GM12878 (cell line): ENCODE measurements at regions not wholly inside any gene's neighbourhood (a gene's known extent, or its start where the extent isn't known, plus 50 kb on each side); places are given as distances from the start of the nearest gene placed in this dataset.

Source experiments
- ATAC-seq: fragments of 200-7000 bp; cut with Tn5 transposase; 3 replicates; pipeline ENCODE4 v1.9.1; 2020; ENCODE audit warnings: mild to moderate bottlenecking, moderate library complexity
- BruUV-seq: library from RNA; stranded (reverse); fragments of 400-500 nt; replicated peaks from 2 replicates; lab custom pipeline; 2021; lab: Mats Ljungman, UMichigan
- CTCF ChIA-PET: fragments of 300-600 bp; sonication (Branson Sonifier 250); formaldehyde crosslinking; extraction: SDS; loops from one replicate; lab custom pipeline; 2021; ENCODE audit warnings: inconsistent platforms; lab: Yijun Ruan, JAX
- POLR2A ChIA-PET: fragments of 350-600 bp; formaldehyde crosslinking; extraction: SDS; loops from one replicate; lab custom pipeline; 2021; ENCODE audit warnings: inconsistent platforms; lab: Charles Lee
- RAD21 ChIA-PET: fragments of 300-600 bp; sonication (Branson Sonifier 250); formaldehyde crosslinking; loops from one replicate; lab custom pipeline; 2023; ENCODE audit warnings: antibody characterized with exemption; ENCODE audit not compliant: unreplicated experiment; lab: Charles Lee
- SMC1A ChIA-PET: fragments of 300-600 bp; sonication (Branson Sonifier 250); formaldehyde crosslinking; loops from one replicate; lab custom pipeline; 2023; ENCODE audit not compliant: unreplicated experiment, uncharacterized antibody; lab: Charles Lee
- DNase-seq: peaks from one replicate; pipeline ENCODE4 v3.0.0-alpha.2; 2011; ENCODE audit warnings: low read depth, low spot score
- FAIRE-seq: peaks from 3 replicates; lab custom pipeline; 2011; peaks lifted over from hg19 to GRCh38; lab: Jason Lieb, UNC
- H2AFZ ChIP-seq: 2 replicates; pipeline ENCODE4 v1.6.0; 2011; ENCODE audit warnings: low read depth, low read length, control low read depth; ENCODE audit not compliant: control insufficient read depth
- H3K27ac ChIP-seq: 2 replicates; pipeline ENCODE4 v1.5.1; 2011; ENCODE audit warnings: control low read depth; ENCODE audit not compliant: control insufficient read depth, insufficient read depth
- H3K27me3 ChIP-seq, 2 experiments: replicated peaks in 1 of 2; 2 replicates each; pipeline versions ENCODE4 v1.6.0 to v1.6.1; 2011; ENCODE audit warnings: low read length in 1 of 2; ENCODE audit not compliant: control insufficient read depth in 2 of 2, insufficient read depth in 2 of 2
- H3K36me3 ChIP-seq, 2 experiments: 2 replicates each; pipeline ENCODE4 v1.5.1; 2011; ENCODE audit warnings: low read length in 1 of 2; ENCODE audit not compliant: control insufficient read depth in 2 of 2, insufficient read depth in 2 of 2
- H3K4me1 ChIP-seq: 2 replicates; pipeline ENCODE4 v1.6.1; 2011; ENCODE audit warnings: mild to moderate bottlenecking, low read length, moderate library complexity, mixed read lengths; ENCODE audit not compliant: control insufficient read depth, insufficient read depth
- H3K4me2 ChIP-seq: 2 replicates; pipeline ENCODE4 v1.6.0; 2011; ENCODE audit warnings: control low read depth; ENCODE audit not compliant: control insufficient read depth, insufficient read depth
- H3K4me3 ChIP-seq: fragments of 200-600 bp; sonication (generic); 2 replicates; pipeline ENCODE4 v1.5.1; 2016
- H3K79me2 ChIP-seq: 2 replicates; pipeline ENCODE4 v1.6.0; 2011; ENCODE audit warnings: low read length; ENCODE audit not compliant: control insufficient read depth, insufficient read depth
- H3K9ac ChIP-seq: 2 replicates; pipeline ENCODE4 v1.8.0; 2011; ENCODE audit warnings: low read length, control low read depth, mixed read lengths; ENCODE audit not compliant: control insufficient read depth, insufficient read depth
- H3K9me3 ChIP-seq: replicated peaks from 3 replicates; pipeline ENCODE4 v1.5.1; 2011; ENCODE audit warnings: mild to moderate bottlenecking, low read length; ENCODE audit not compliant: control insufficient read depth, insufficient read depth
- H4K20me1 ChIP-seq: 2 replicates; pipeline ENCODE4 v1.6.0; 2011; ENCODE audit not compliant: control insufficient read depth, insufficient read depth
- ATF7 ChIP-seq: fragments of 450-650 bp; IDR thresholded peaks from 2 replicates; pipeline ENCODE4 v1.6.1; 2016; ENCODE audit warnings: low read depth, mild to moderate bottlenecking
- BHLHE40 ChIP-seq, 2 experiments: fragments of 450-650 bp in 1 of 2; IDR thresholded peaks; 2 replicates each; pipeline ENCODE4 v1.6.1; 2011 to 2017; ENCODE audit warnings: low read depth in 2 of 2, borderline replicate concordance in 1 of 2, improper control_type of control experiment in 1 of 2, low read length in 1 of 2, mild to moderate bottlenecking in 1 of 2
- CBX3 ChIP-seq: fragments of 200-600 bp; sonication (generic); IDR thresholded peaks from 2 replicates; pipeline ENCODE4 v1.6.1; 2016; ENCODE audit warnings: low read depth, borderline replicate concordance
- EGR1 ChIP-seq, 2 experiments: IDR thresholded peaks; 1 replicate in 1 of 2; 2 replicates in 1 of 2; pipeline ENCODE4 v1.6.1; 2011 to 2012; ENCODE audit warnings: low read depth in 2 of 2, low read length in 2 of 2, borderline replicate concordance in 1 of 2, mild to moderate bottlenecking in 1 of 2, moderate library complexity in 1 of 2
- EP300 ChIP-seq, 2 experiments: fragments of 150-350 bp in 1 of 2; IDR thresholded peaks; 2 replicates each; pipeline ENCODE4 v1.6.1; 2011 to 2012; ENCODE audit warnings: low read depth in 2 of 2, low read length in 2 of 2, borderline replicate concordance in 1 of 2, improper control_type of control experiment in 1 of 2, inconsistent platforms in 1 of 2; ENCODE audit not compliant: control insufficient read depth in 1 of 2
- FOS ChIP-seq: IDR thresholded peaks from 3 replicates; pipeline ENCODE4 v1.6.1; 2011; ENCODE audit warnings: borderline replicate concordance; ENCODE audit not compliant: insufficient read length; ENCODE audit errors: extremely low read depth
- IKZF2 ChIP-seq, 2 experiments: fragments of 450-650 bp; IDR thresholded peaks; 2 replicates each; pipeline ENCODE4 v1.6.1; 2017; ENCODE audit warnings: mild to moderate bottlenecking in 2 of 2, moderate library complexity in 2 of 2
- JUND ChIP-seq: IDR thresholded peaks from 2 replicates; pipeline ENCODE4 v1.6.1; 2012; ENCODE audit warnings: low read depth, mild to moderate bottlenecking, low read length, improper control_type of control experiment, moderate library complexity
- MEF2A ChIP-seq: IDR thresholded peaks from 2 replicates; pipeline ENCODE4 v1.6.1; 2011; ENCODE audit warnings: low read depth, mild to moderate bottlenecking, low read length, moderate library complexity; ENCODE audit not compliant: insufficient read depth
- MEF2B ChIP-seq: fragments of 450-650 bp; IDR thresholded peaks from 2 replicates; pipeline ENCODE4 v1.6.1; 2018; ENCODE audit warnings: mild to moderate bottlenecking, moderate library complexity; ENCODE audit not compliant: partially characterized antibody, poor library complexity, severe bottlenecking
- NFYA ChIP-seq: IDR thresholded peaks from 2 replicates; pipeline ENCODE4 v1.6.1; 2011; ENCODE audit warnings: low read depth, mild to moderate bottlenecking, low read length, improper control_type of control experiment, borderline replicate concordance
- NFYB ChIP-seq: IDR thresholded peaks from 2 replicates; pipeline ENCODE4 v1.6.1; 2011; ENCODE audit warnings: low read depth, mild to moderate bottlenecking, low read length, improper control_type of control experiment, moderate library complexity; ENCODE audit not compliant: insufficient read depth
- NR2C1 ChIP-seq: fragments of 450-650 bp; IDR thresholded peaks from 2 replicates; pipeline ENCODE4 v1.6.1; 2017; ENCODE audit warnings: antibody characterized with exemption, mild to moderate bottlenecking, moderate library complexity
- POLR2A ChIP-seq: IDR thresholded peaks from 2 replicates; pipeline ENCODE4 v1.6.1; 2011; ENCODE audit warnings: low read depth, mild to moderate bottlenecking, low read length
- RCOR1 ChIP-seq: conservative IDR thresholded peaks from 2 replicates; pipeline ENCODE4 v1.6.1; 2012; ENCODE audit warnings: low read depth, low read length, improper control_type of control experiment
- SPI1 ChIP-seq: IDR thresholded peaks from 2 replicates; pipeline ENCODE4 v1.6.1; 2011; ENCODE audit warnings: low read depth, mild to moderate bottlenecking, low read length, moderate library complexity, borderline replicate concordance; ENCODE audit not compliant: insufficient read depth
- TCF12 ChIP-seq: IDR thresholded peaks from 2 replicates; pipeline ENCODE4 v1.6.1; 2011; ENCODE audit warnings: low read depth, mild to moderate bottlenecking, low read length
- ZNF207 ChIP-seq: fragments of 450-650 bp; IDR thresholded peaks from 2 replicates; pipeline ENCODE4 v1.6.1; 2014; ENCODE audit warnings: antibody characterized with exemption, mild to moderate bottlenecking, borderline replicate concordance
- WGBS: methylation state at CpG from one replicate; pipeline ENCODE4 v1.1.6; 2016; ENCODE audit warnings: low lambda C conversion rate; ENCODE audit not compliant: insufficient replicate concordance, insufficient coverage; ENCODE audit errors: missing lambda C conversion rate; 5-methylcytosine and 5-hydroxymethylcytosine counted together
- in situ Hi-C: fragments of 300-500 bp; cut with MboI; formaldehyde crosslinking; loops from 9 replicates; pipeline ENCODE4 v1.14.3; 2018; ENCODE audit warnings: mixed read lengths
- intact Hi-C: fragments of 100-400 bp; cut with micrococcal nuclease; formaldehyde crosslinking; loops from one replicate; pipeline ENCODE4 v1.14.2; 2022; ENCODE audit not compliant: unreplicated experiment
- TF ChIP-seq, protein P1 (sequence below): fragments of 450-650 bp; IDR thresholded peaks from 2 replicates; pipeline ENCODE4 v1.6.1; 2016; ENCODE audit warnings: mild to moderate bottlenecking
- TF ChIP-seq, protein P2 (sequence below): fragments of 150-350 bp; IDR thresholded peaks from 2 replicates; pipeline ENCODE4 v1.6.1; 2016; ENCODE audit warnings: low read depth, low read length

DNA sequence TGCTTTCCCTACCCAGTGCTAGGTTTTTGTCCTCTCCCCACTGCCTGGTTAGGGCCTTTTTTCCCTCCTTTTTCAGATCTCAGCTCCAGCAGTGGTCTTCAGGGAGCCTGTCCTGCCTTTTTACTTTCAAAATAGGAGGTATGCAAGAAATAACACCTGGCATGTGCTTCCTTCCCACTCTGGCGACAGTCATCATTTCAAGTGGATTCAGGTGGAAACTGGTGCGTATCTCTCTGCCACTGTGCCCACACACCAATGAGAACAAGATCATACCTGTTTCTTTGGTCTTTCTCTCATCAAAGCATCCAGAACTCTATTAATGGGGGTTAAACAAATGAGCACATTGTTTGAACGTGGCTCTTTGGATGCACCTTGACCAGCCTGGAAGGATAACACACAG lies 95.7 kb upstream of the GGTLC1 start:
- ChIA-PET CTCF (no interaction called here), RAD21 (no interaction called here), POLR2A (no interaction called here), SMC1A (no interaction called here)
- intact Hi-C loops = no loop called here
- no peak overlapping the region for H3K9ac ChIP-seq
- no peaks in the 10 kb centered on the region for H4K20me1 ChIP-seq
- no peak for TF ChIP-seq IKZF2 (IDR thresholded peaks at IDR 0.05)
- TF ChIP-seq NFYA = no peak
- no peak for TF ChIP-seq SPI1
- TF ChIP-seq ZNF207 = no peak
- no peak for TF ChIP-seq MEF2B
- TF ChIP-seq, protein P1, sequence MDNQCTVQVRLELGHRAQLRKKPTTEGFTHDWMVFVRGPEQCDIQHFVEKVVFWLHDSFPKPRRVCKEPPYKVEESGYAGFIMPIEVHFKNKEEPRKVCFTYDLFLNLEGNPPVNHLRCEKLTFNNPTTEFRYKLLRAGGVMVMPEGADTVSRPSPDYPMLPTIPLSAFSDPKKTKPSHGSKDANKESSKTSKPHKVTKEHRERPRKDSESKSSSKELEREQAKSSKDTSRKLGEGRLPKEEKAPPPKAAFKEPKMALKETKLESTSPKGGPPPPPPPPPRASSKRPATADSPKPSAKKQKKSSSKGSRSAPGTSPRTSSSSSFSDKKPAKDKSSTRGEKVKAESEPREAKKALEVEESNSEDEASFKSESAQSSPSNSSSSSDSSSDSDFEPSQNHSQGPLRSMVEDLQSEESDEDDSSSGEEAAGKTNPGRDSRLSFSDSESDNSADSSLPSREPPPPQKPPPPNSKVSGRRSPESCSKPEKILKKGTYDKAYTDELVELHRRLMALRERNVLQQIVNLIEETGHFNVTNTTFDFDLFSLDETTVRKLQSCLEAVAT = no peak
- TF ChIP-seq CBX3 = no peak
- TF ChIP-seq EGR1 (IDR thresholded peaks at IDR 0.05; ENCODE audit: borderline replicate concordance in 1 of 2, low read depth in 2 of 2, low read length in 2 of 2) = no peak
- TF ChIP-seq JUND = no peak
- no peak for TF ChIP-seq ATF7
- TF ChIP-seq FOS = no peak
- TF ChIP-seq RCOR1 = no peak
- no peak for TF ChIP-seq POLR2A
- no peak for TF ChIP-seq MEF2A
- TF ChIP-seq, protein P2, sequence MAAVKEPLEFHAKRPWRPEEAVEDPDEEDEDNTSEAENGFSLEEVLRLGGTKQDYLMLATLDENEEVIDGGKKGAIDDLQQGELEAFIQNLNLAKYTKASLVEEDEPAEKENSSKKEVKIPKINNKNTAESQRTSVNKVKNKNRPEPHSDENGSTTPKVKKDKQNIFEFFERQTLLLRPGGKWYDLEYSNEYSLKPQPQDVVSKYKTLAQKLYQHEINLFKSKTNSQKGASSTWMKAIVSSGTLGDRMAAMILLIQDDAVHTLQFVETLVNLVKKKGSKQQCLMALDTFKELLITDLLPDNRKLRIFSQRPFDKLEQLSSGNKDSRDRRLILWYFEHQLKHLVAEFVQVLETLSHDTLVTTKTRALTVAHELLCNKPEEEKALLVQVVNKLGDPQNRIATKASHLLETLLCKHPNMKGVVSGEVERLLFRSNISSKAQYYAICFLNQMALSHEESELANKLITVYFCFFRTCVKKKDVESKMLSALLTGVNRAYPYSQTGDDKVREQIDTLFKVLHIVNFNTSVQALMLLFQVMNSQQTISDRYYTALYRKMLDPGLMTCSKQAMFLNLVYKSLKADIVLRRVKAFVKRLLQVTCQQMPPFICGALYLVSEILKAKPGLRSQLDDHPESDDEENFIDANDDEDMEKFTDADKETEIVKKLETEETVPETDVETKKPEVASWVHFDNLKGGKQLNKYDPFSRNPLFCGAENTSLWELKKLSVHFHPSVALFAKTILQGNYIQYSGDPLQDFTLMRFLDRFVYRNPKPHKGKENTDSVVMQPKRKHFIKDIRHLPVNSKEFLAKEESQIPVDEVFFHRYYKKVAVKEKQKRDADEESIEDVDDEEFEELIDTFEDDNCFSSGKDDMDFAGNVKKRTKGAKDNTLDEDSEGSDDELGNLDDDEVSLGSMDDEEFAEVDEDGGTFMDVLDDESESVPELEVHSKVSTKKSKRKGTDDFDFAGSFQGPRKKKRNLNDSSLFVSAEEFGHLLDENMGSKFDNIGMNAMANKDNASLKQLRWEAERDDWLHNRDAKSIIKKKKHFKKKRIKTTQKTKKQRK = no peak
- no peak for TF ChIP-seq TCF12
- TF ChIP-seq BHLHE40 (IDR thresholded peaks at IDR 0.05; ENCODE audit: borderline replicate concordance in 1 of 2, low read depth in 2 of 2, low read length in 1 of 2) = no peak
- TF ChIP-seq NFYB = no peak
- no peak for TF ChIP-seq NR2C1
- no peak for TF ChIP-seq EP300 (IDR thresholded peaks at IDR 0.05; ENCODE audit: borderline replicate concordance in 1 of 2, control insufficient read depth in 1 of 2, low read depth in 2 of 2, low read length in 2 of 2)
- no peaks in the 10 kb centered on the region for H3K79me2 ChIP-seq
- H3K4me2 ChIP-seq = no peak overlapping the region
- no peaks in the 10 kb centered on the region; a peak in 1 of 4 replicates for H3K27me3 ChIP-seq
- in situ Hi-C loops = no loop called here
- no peaks in the 10 kb centered on the region for H3K36me3 ChIP-seq
- no peak overlapping the region for H3K27ac ChIP-seq
- no peak overlapping the region for H3K4me3 ChIP-seq
- no peaks in the 10 kb centered on the region for H3K9me3 ChIP-seq
- no peak for DNase-seq
- no peak for ATAC-seq
- no TSS peak for BruUV-seq
- WGBS = 38% methylated on average over 3 of the region's 3 CpGs
- no peaks in the 10 kb centered on the region for H3K4me1 ChIP-seq
- FAIRE-seq = no peak
- H2AFZ ChIP-seq = no peak overlapping the region
